Raji (cell line): ENCODE measurements at regions not wholly inside any gene's neighbourhood (a gene's known extent, or its start where the extent isn't known, plus 50 kb on each side); places are given as distances from the start of the nearest gene placed in this dataset.

Experiments
- POLR2A ChIP-seq: IDR thresholded peaks from 2 replicates; pipeline ENCODE4 v1.6.1; 2011; ENCODE audit warnings: low read depth, low read length, control low read depth; ENCODE audit not compliant: insufficient read depth

- no peak for TF ChIP-seq POLR2A
Measured at GRCh38 chr5:126198531-126198930, 224.7 kb upstream of the GRAMD2B start.

- TF ChIP-seq POLR2A, result no peak
Measured at GRCh38 chr5:126199467-126199866, 223.7 kb upstream of the GRAMD2B start.

- no peak for TF ChIP-seq POLR2A
Measured at GRCh38 chr5:126208691-126209090, 214.5 kb upstream of the GRAMD2B start.

GRCh38 chr5:126210955-126211354 lies 212.3 kb upstream of the GRAMD2B start:
- no peak for TF ChIP-seq POLR2A

- TF ChIP-seq POLR2A, result no peak
Measured at GRCh38 chr5:126219616-126220015, 203.6 kb upstream of the GRAMD2B start.

- no peak for TF ChIP-seq POLR2A
Measured at GRCh38 chr5:126220725-126221124, 202.5 kb upstream of the GRAMD2B start.

GRCh38 chr5:126228934-126229333 lies 194.3 kb upstream of the GRAMD2B start:
- no peak for TF ChIP-seq POLR2A

GRCh38 chr5:126233256-126233655 lies 190.0 kb upstream of the GRAMD2B start:
- TF ChIP-seq POLR2A, result no peak

- TF ChIP-seq POLR2A, result no peak
Measured at GRCh38 chr5:126234563-126235195, 188.5 kb upstream of the GRAMD2B start.

- no peak for TF ChIP-seq POLR2A
Measured at GRCh38 chr5:126235628-126236027, 187.6 kb upstream of the GRAMD2B start.

- TF ChIP-seq POLR2A, result no peak
Measured at GRCh38 chr5:126236994-126237393, 186.2 kb upstream of the GRAMD2B start.

- no peak for TF ChIP-seq POLR2A
Measured at GRCh38 chr5:126248611-126249010, 174.6 kb upstream of the GRAMD2B start.

- no peak for TF ChIP-seq POLR2A
Measured at GRCh38 chr5:126251024-126251423, 172.2 kb upstream of the GRAMD2B start.

- TF ChIP-seq POLR2A, result no peak
Measured at GRCh38 chr5:126253406-126253805, 169.8 kb upstream of the GRAMD2B start.

- no peak for TF ChIP-seq POLR2A
Measured at GRCh38 chr5:126263591-126264184, 159.5 kb upstream of the GRAMD2B start.

- no peak for TF ChIP-seq POLR2A
Measured at GRCh38 chr5:126265917-126266316, 157.3 kb upstream of the GRAMD2B start.

- TF ChIP-seq POLR2A, result no peak
Measured at GRCh38 chr5:126267438-126267837, 155.8 kb upstream of the GRAMD2B start.

GRCh38 chr5:126268697-126269315 lies 154.4 kb upstream of the GRAMD2B start:
- no peak for TF ChIP-seq POLR2A
